SK-N-SH treated with all-trans-retinoic acid at 6 μM for 48 hours (cell line): ENCODE measurements at regions not wholly inside any gene's neighbourhood (a gene's known extent, or its start where the extent isn't known, plus 50 kb on each side); places are given as distances from the start of the nearest gene placed in this dataset.

Experiments used
- ATAC-seq: fragments of 200-7000 bp; cut with Tn5 transposase; 3 replicates; pipeline ENCODE4 v1.9.1; 2020; ENCODE audit warnings: mild to moderate bottlenecking, moderate library complexity
- ARNTL ChIP-seq: fragments of 450-650 bp; formaldehyde crosslinking; IDR thresholded peaks from 2 replicates; pipeline ENCODE4 v1.5.0; 2020; ENCODE audit warnings: low read depth, mild to moderate bottlenecking, moderate library complexity, borderline replicate concordance
- BACH2 ChIP-seq: fragments of 250-450 bp; sonication (Bioruptor Pico); IDR thresholded peaks from 2 replicates; pipeline ENCODE4 v1.9.0; 2021; ENCODE audit warnings: mild to moderate bottlenecking, borderline replicate concordance
- CREB5 ChIP-seq: fragments of 250-450 bp; sonication (Bioruptor Pico); IDR thresholded peaks from 2 replicates; pipeline ENCODE4 v1.5.1; 2020; ENCODE audit warnings: low read depth, mild to moderate bottlenecking, moderate library complexity
- CSRNP3 ChIP-seq: fragments of 250-450 bp; sonication (Bioruptor Pico); IDR thresholded peaks from 2 replicates; pipeline ENCODE4 v1.5.1; 2021; ENCODE audit warnings: mild to moderate bottlenecking, moderate library complexity
- ISL1 ChIP-seq: fragments of 250-450 bp; sonication (Bioruptor Pico); IDR thresholded peaks from 2 replicates; pipeline ENCODE4 v2.1.2; 2022; ENCODE audit warnings: mild to moderate bottlenecking, moderate library complexity
- OSR1 ChIP-seq: fragments of 250-450 bp; sonication (Bioruptor Pico); IDR thresholded peaks from 2 replicates; pipeline ENCODE4 v1.8.0; 2022; ENCODE audit warnings: moderate library complexity, mild to moderate bottlenecking, inconsistent platforms
- PATZ1 ChIP-seq: fragments of 250-450 bp; sonication (Bioruptor Pico); IDR thresholded peaks from 2 replicates; pipeline ENCODE4 v1.8.0; 2020; ENCODE audit warnings: mild to moderate bottlenecking, moderate library complexity, borderline replicate concordance
- POU6F1 ChIP-seq: fragments of 250-450 bp; sonication (Bioruptor Pico); IDR thresholded peaks from 2 replicates; pipeline ENCODE4 v1.8.0; 2021; ENCODE audit warnings: low read depth, mild to moderate bottlenecking, moderate library complexity, borderline replicate concordance
- PPARA ChIP-seq: fragments of 250-450 bp; sonication (Bioruptor Pico); IDR thresholded peaks from 2 replicates; pipeline ENCODE4 v1.5.0; 2020; ENCODE audit warnings: mild to moderate bottlenecking, borderline replicate concordance
- RARB ChIP-seq: fragments of 250-450 bp; sonication (Bioruptor Pico); IDR thresholded peaks from 2 replicates; pipeline ENCODE4 v1.8.0; 2021; ENCODE audit warnings: mild to moderate bottlenecking, moderate library complexity
- SNAI2 ChIP-seq: fragments of 250-450 bp; sonication (Bioruptor Pico); IDR thresholded peaks from 2 replicates; pipeline ENCODE4 v1.5.0; 2020; ENCODE audit warnings: mild to moderate bottlenecking, moderate library complexity
- TCF4 ChIP-seq: fragments of 250-450 bp; sonication (Bioruptor Pico); IDR thresholded peaks from 2 replicates; pipeline ENCODE4 v1.8.0; 2021; ENCODE audit warnings: mild to moderate bottlenecking, moderate library complexity, borderline replicate concordance
- TOX ChIP-seq: fragments of 250-450 bp; sonication (Bioruptor Pico); IDR thresholded peaks from 2 replicates; pipeline ENCODE4 v1.8.0; 2021; ENCODE audit warnings: mild to moderate bottlenecking, moderate library complexity, borderline replicate concordance
- ZFP3 ChIP-seq: fragments of 250-450 bp; sonication (Bioruptor Pico); IDR thresholded peaks from 2 replicates; pipeline ENCODE4 v1.5.0; 2020; ENCODE audit warnings: mild to moderate bottlenecking, moderate library complexity
- ZFP30 ChIP-seq: fragments of 450-650 bp; formaldehyde crosslinking; IDR thresholded peaks from 2 replicates; pipeline ENCODE4 v1.5.0; 2022; ENCODE audit warnings: mild to moderate bottlenecking, moderate library complexity
- ZNF565 ChIP-seq: fragments of 450-650 bp; formaldehyde crosslinking; conservative IDR thresholded peaks from 2 replicates; pipeline ENCODE4 v1.5.0; 2020; ENCODE audit warnings: low read depth, mild to moderate bottlenecking, moderate library complexity
- ZNF70 ChIP-seq: fragments of 450-650 bp; formaldehyde crosslinking; IDR thresholded peaks from 2 replicates; pipeline ENCODE4 v1.5.0; 2020; ENCODE audit warnings: mild to moderate bottlenecking, moderate library complexity
- ZNF8 ChIP-seq: fragments of 450-650 bp; formaldehyde crosslinking; IDR thresholded peaks from 2 replicates; pipeline ENCODE4 v1.5.0; 2020; ENCODE audit warnings: mild to moderate bottlenecking, moderate library complexity

- TF ChIP-seq CREB5 (no peak), BACH2 (CRISPR knock-in tag) (no peak), ZNF70 (CRISPR knock-in tag) (no peak), ZNF8 (CRISPR knock-in tag) (no peak), ZFP30 (CRISPR knock-in tag) (no peak), CSRNP3 (CRISPR knock-in tag) (no peak), ISL1 (CRISPR knock-in tag) (no peak)
These were observed 513.7 kb downstream of the CDK5RAP2 start (continued) for GRCh38 chr9:120066315-120066714.

GRCh38 chr9:120065151-120065550, 514.8 kb downstream of the CDK5RAP2 start:
- ATAC-seq: no peak

GRCh38 chr9:120045011-120045410, 535.0 kb downstream of the CDK5RAP2 start:
- no peak for TF ChIP-seq SNAI2 (CRISPR knock-in tag)
- TF ChIP-seq PATZ1 (CRISPR knock-in tag): no peak
- TF ChIP-seq ZNF70 (CRISPR knock-in tag): no peak
- TF ChIP-seq PPARA: no peak
- no peak for TF ChIP-seq ZFP30 (CRISPR knock-in tag)
- TF ChIP-seq ZFP3 (CRISPR knock-in tag): no peak
- TF ChIP-seq POU6F1: no peak
- no peak for TF ChIP-seq BACH2 (CRISPR knock-in tag)
- TF ChIP-seq TCF4: no peak
- TF ChIP-seq CREB5: no peak
- TF ChIP-seq ZNF565 (CRISPR knock-in tag): no peak
- TF ChIP-seq, all 23 proteins: peak for 0
- no peak for ATAC-seq

More at GRCh38 chr9:120065151-120065550, 514.8 kb downstream of the CDK5RAP2 start:
- TF ChIP-seq ARNTL (CRISPR knock-in tag) (no peak), TOX (CRISPR knock-in tag) (no peak), ZNF70 (CRISPR knock-in tag) (no peak), POU6F1 (no peak), ZFP30 (CRISPR knock-in tag) (no peak), OSR1 (CRISPR knock-in tag) (no peak)

- TF ChIP-seq PATZ1 (CRISPR knock-in tag) (no peak), ISL1 (CRISPR knock-in tag) (no peak), SNAI2 (CRISPR knock-in tag) (no peak), BACH2 (CRISPR knock-in tag) (no peak), ZFP30 (CRISPR knock-in tag) (no peak), ZFP3 (CRISPR knock-in tag) (no peak), RARB (CRISPR knock-in tag) (no peak), ARNTL (CRISPR knock-in tag) (no peak), TOX (CRISPR knock-in tag) (no peak), CSRNP3 (CRISPR knock-in tag) (no peak), POU6F1 (no peak), ZNF8 (CRISPR knock-in tag) (no peak)
- TF ChIP-seq, all 23 proteins: peak for 0
- no peak for ATAC-seq
These were observed 536.5 kb downstream of the CDK5RAP2 start for GRCh38 chr9:120043448-120043847.
